H9 (cell line): ENCODE measurements at regions not wholly inside any gene's neighbourhood (a gene's known extent, or its start where the extent isn't known, plus 50 kb on each side); places are given as distances from the start of the nearest gene placed in this dataset.

Source experiments
- DNase-seq: peaks from one replicate; pipeline ENCODE4 v3.0.0-alpha.2; 2017
- H2AFZ ChIP-seq: one replicate; pipeline ENCODE4 v1.6.1; 2013; ENCODE audit warnings: mild to moderate bottlenecking, low read length, control low read depth, moderate library complexity
- H2AK5ac ChIP-seq: 2 replicates; pipeline ENCODE4 v1.6.1; 2013; ENCODE audit warnings: low read length, control low read depth, mixed read lengths; ENCODE audit not compliant: insufficient read length
- H2BK120ac ChIP-seq: one replicate; pipeline ENCODE4 v1.6.1; 2013; ENCODE audit warnings: low read depth, mild to moderate bottlenecking, low read length, control low read depth, inconsistent platforms; ENCODE audit not compliant: poor library complexity, severe bottlenecking
- H2BK12ac ChIP-seq: 2 replicates; pipeline ENCODE4 v1.6.1; 2013; ENCODE audit warnings: low read length, control low read depth, mixed read lengths, low read depth; ENCODE audit not compliant: insufficient read length
- H2BK15ac ChIP-seq: 2 replicates; pipeline ENCODE4 v1.6.1; 2013; ENCODE audit warnings: low read depth, low read length, control low read depth
- H2BK20ac ChIP-seq: one replicate; pipeline ENCODE4 v1.6.1; 2013; ENCODE audit warnings: low read depth, mild to moderate bottlenecking, low read length, control low read depth, inconsistent platforms; ENCODE audit not compliant: poor library complexity, severe bottlenecking
- H2BK5ac ChIP-seq: 2 replicates; pipeline ENCODE4 v1.6.1; 2013; ENCODE audit warnings: low read length, control low read depth, mixed read lengths; ENCODE audit not compliant: insufficient read length
- H3K14ac ChIP-seq: 2 replicates; pipeline ENCODE4 v1.6.1; 2013; ENCODE audit warnings: low read length, control low read depth; ENCODE audit not compliant: insufficient read depth
- H3K18ac ChIP-seq: 2 replicates; pipeline ENCODE4 v1.6.1; 2013; ENCODE audit warnings: low read depth, mild to moderate bottlenecking, mixed read lengths, low read length, control low read depth; ENCODE audit not compliant: insufficient read length
- H3K23ac ChIP-seq: 2 replicates; pipeline ENCODE4 v1.6.1; 2013; ENCODE audit warnings: low read length, control low read depth, mixed read lengths, low read depth; ENCODE audit not compliant: insufficient read length
- H3K23me2 ChIP-seq: 2 replicates; pipeline ENCODE4 v1.6.1; 2013; ENCODE audit warnings: low read depth, mild to moderate bottlenecking, mixed read lengths, low read length, control low read depth; ENCODE audit not compliant: insufficient read length, poor library complexity, severe bottlenecking
- H3K27ac ChIP-seq: 2 replicates; pipeline ENCODE4 v1.5.1; 2013; ENCODE audit warnings: low read length, control low read depth, mixed read lengths, low read depth; ENCODE audit not compliant: insufficient read length
- H3K27me3 ChIP-seq: 2 replicates; pipeline ENCODE4 v1.6.1; 2013; ENCODE audit warnings: low read length, control low read depth, inconsistent platforms; ENCODE audit not compliant: insufficient read depth
- H3K4ac ChIP-seq: 2 replicates; pipeline ENCODE4 v1.6.1; 2013; ENCODE audit warnings: low read depth, mild to moderate bottlenecking, control low read depth, inconsistent platforms, low read length, moderate library complexity
- H3K4me1 ChIP-seq: 2 replicates; pipeline ENCODE4 v1.6.1; 2013; ENCODE audit warnings: low read length, control low read depth, inconsistent platforms; ENCODE audit not compliant: insufficient read depth
- H3K4me2 ChIP-seq: 2 replicates; pipeline ENCODE4 v1.6.1; 2013; ENCODE audit warnings: low read length, control low read depth, mixed read lengths; ENCODE audit not compliant: insufficient read length, insufficient read depth
- H3K56ac ChIP-seq: 2 replicates; pipeline ENCODE4 v1.6.1; 2013; ENCODE audit warnings: low read depth, mild to moderate bottlenecking, mixed read lengths, low read length, control low read depth; ENCODE audit not compliant: insufficient read length
- H3K79me1 ChIP-seq: 2 replicates; pipeline ENCODE4 v1.6.1; 2013; ENCODE audit warnings: low read depth, mild to moderate bottlenecking, moderate library complexity, low read length, control low read depth, inconsistent platforms; ENCODE audit not compliant: insufficient read depth, poor library complexity, severe bottlenecking
- H3K79me2 ChIP-seq: 2 replicates; pipeline ENCODE4 v1.6.1; 2013; ENCODE audit warnings: low read length, control low read depth, inconsistent platforms; ENCODE audit not compliant: insufficient read depth
- H3K9ac ChIP-seq: 2 replicates; pipeline ENCODE4 v1.6.1; 2013; ENCODE audit warnings: low read length, control low read depth, mixed read lengths; ENCODE audit not compliant: insufficient read length; ENCODE audit errors: extremely low read depth
- H3K9me3 ChIP-seq: one replicate; pipeline ENCODE4 v1.6.1; 2013; ENCODE audit warnings: low read depth, low read length, inconsistent platforms; ENCODE audit not compliant: control insufficient read depth
- H3T11ph ChIP-seq: one replicate; pipeline ENCODE4 v1.6.1; 2013; ENCODE audit warnings: mild to moderate bottlenecking, low read length, control low read depth, inconsistent platforms
- H4K20me1 ChIP-seq: one replicate; pipeline ENCODE4 v1.6.1; 2013; ENCODE audit not compliant: control insufficient read depth, insufficient read length, insufficient read depth
- H4K5ac ChIP-seq: 2 replicates; pipeline ENCODE4 v1.6.1; 2013; ENCODE audit warnings: low read depth, mild to moderate bottlenecking, mixed read lengths, low read length, control low read depth; ENCODE audit not compliant: insufficient read length
- H4K8ac ChIP-seq: replicated peaks from 2 replicates; pipeline ENCODE4 v1.6.1; 2013; ENCODE audit warnings: low read length, control low read depth, mixed read lengths, low read depth; ENCODE audit not compliant: insufficient read length
- H4K91ac ChIP-seq: 2 replicates; pipeline ENCODE4 v1.6.1; 2013; ENCODE audit warnings: low read depth, mild to moderate bottlenecking, moderate library complexity, mixed read lengths, low read length, control low read depth; ENCODE audit not compliant: insufficient read length
- H3K27ac Mint-ChIP-seq, 3 experiments: 2 replicates in 2 of 3; 3 replicates in 1 of 3; pipeline ENCODE4 v1.8.0; 2020 to 2021; ENCODE audit warnings: mixed read lengths in 3 of 3, mild to moderate bottlenecking in 1 of 3, moderate library complexity in 1 of 3
- H3K27me3 Mint-ChIP-seq: 2 replicates; pipeline ENCODE4 v1.8.0; 2021; ENCODE audit warnings: low read depth, mild to moderate bottlenecking, moderate library complexity, mixed read lengths
- H3K36me3 Mint-ChIP-seq, 3 experiments: 2 replicates in 2 of 3; 3 replicates in 1 of 3; pipeline ENCODE4 v1.8.0; 2020 to 2021; ENCODE audit warnings: low read depth in 3 of 3, mixed read lengths in 3 of 3; ENCODE audit not compliant: insufficient read depth in 1 of 3
- H3K4me1 Mint-ChIP-seq, 2 experiments: 2 replicates each; pipeline ENCODE4 v1.8.0; 2020; ENCODE audit warnings: mixed read lengths in 2 of 2
- H3K4me3 Mint-ChIP-seq, 2 experiments: 2 replicates in 1 of 2; 3 replicates in 1 of 2; pipeline ENCODE4 v1.8.0; 2020 to 2021; ENCODE audit warnings: mild to moderate bottlenecking in 2 of 2, mixed read lengths in 2 of 2, moderate library complexity in 1 of 2
- H3K9me3 Mint-ChIP-seq, 2 experiments: 2 replicates in 1 of 2; 3 replicates in 1 of 2; pipeline ENCODE4 v1.8.0; 2020; ENCODE audit warnings: mild to moderate bottlenecking in 2 of 2, mixed read lengths in 2 of 2, moderate library complexity in 1 of 2
- WGBS: extraction: QIAGEN DNeasy Blood & Tissue Kit; methylation state at CpG from one replicate; pipeline ENCODE4 v1.1.7; 2013; ENCODE audit warnings: missing lambda C conversion rate, low lambda C conversion rate, mixed read lengths; ENCODE audit not compliant: insufficient read length; ENCODE audit errors: extremely low coverage; 5-methylcytosine and 5-hydroxymethylcytosine counted together
- TF ChIP-seq, protein P1 (sequence below): fragments of 200-600 bp; sonication (generic); conservative IDR thresholded peaks from 3 replicates; pipeline ENCODE4 v1.8.0; 2021; ENCODE audit warnings: antibody characterized with exemption, mild to moderate bottlenecking

- H3K4me3 Mint-ChIP-seq: no peak overlapping the region
- no peak overlapping the region for H3K27ac ChIP-seq
- no peak overlapping the region for H2BK15ac ChIP-seq
- H3K27me3 Mint-ChIP-seq: no peaks in the 10 kb centered on the region; the same call in 1 of the 2 replicates
- H3K27ac Mint-ChIP-seq: peak overlapping the region in 1 of 3 experiments; percentile 30; a peak in 1 of 7 replicates
- H3K23me2 ChIP-seq: no peaks in the 10 kb centered on the region
- H2AFZ ChIP-seq: no peak overlapping the region
- no peak overlapping the region for H3T11ph ChIP-seq
- no peak overlapping the region for H2BK5ac ChIP-seq
- H3K9me3 Mint-ChIP-seq: peaks cover 12 to 17% of the 10 kb centered on the region in 2 experiments; a peak in 4 of 5 replicates
- H3K56ac ChIP-seq: no peak overlapping the region
- H3K36me3 Mint-ChIP-seq: peaks cover 3 to 13% (median 7%) of the 10 kb centered on the region in 3 experiments; a peak in 6 of 7 replicates
- peaks cover 22 to 23% of the 10 kb centered on the region in 2 experiments for H3K4me1 Mint-ChIP-seq
- H3K14ac ChIP-seq: no peak overlapping the region
- TF ChIP-seq, protein P1, sequence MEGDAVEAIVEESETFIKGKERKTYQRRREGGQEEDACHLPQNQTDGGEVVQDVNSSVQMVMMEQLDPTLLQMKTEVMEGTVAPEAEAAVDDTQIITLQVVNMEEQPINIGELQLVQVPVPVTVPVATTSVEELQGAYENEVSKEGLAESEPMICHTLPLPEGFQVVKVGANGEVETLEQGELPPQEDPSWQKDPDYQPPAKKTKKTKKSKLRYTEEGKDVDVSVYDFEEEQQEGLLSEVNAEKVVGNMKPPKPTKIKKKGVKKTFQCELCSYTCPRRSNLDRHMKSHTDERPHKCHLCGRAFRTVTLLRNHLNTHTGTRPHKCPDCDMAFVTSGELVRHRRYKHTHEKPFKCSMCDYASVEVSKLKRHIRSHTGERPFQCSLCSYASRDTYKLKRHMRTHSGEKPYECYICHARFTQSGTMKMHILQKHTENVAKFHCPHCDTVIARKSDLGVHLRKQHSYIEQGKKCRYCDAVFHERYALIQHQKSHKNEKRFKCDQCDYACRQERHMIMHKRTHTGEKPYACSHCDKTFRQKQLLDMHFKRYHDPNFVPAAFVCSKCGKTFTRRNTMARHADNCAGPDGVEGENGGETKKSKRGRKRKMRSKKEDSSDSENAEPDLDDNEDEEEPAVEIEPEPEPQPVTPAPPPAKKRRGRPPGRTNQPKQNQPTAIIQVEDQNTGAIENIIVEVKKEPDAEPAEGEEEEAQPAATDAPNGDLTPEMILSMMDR: no peak
- no peaks in the 10 kb centered on the region for H4K20me1 ChIP-seq
- H2AK5ac ChIP-seq: no peak overlapping the region
- no peak overlapping the region for H4K91ac ChIP-seq
- DNase-seq: no peak
- no CpG with 5 or more reads among the region's 9 CpGs for WGBS
- no peak overlapping the region for H4K5ac ChIP-seq
- no peak overlapping the region for H3K4me2 ChIP-seq
- no peak overlapping the region for H2BK120ac ChIP-seq
- no peaks in the 10 kb centered on the region for H3K27me3 ChIP-seq
- H3K9ac ChIP-seq: no peak overlapping the region
- H3K9me3 ChIP-seq: peaks cover 5% of the 10 kb centered on the region
- H3K79me2 ChIP-seq: no peaks in the 10 kb centered on the region
- H3K23ac ChIP-seq: no peak overlapping the region
- no peak overlapping the region for H4K8ac ChIP-seq
- no peaks in the 10 kb centered on the region for H3K79me1 ChIP-seq
- no peak overlapping the region for H2BK12ac ChIP-seq
- no peak overlapping the region for H3K18ac ChIP-seq
- no peak overlapping the region for H3K4ac ChIP-seq
- peaks cover 2% of the 10 kb centered on the region; the same call in 1 of the 2 replicates for H3K4me1 ChIP-seq
- no peak overlapping the region for H2BK20ac ChIP-seq
These were observed 440.4 kb downstream of the COG6 start for GRCh38 chr13:40095695-40096356.
